IMR-90 (cell line): ENCODE measurements at regions not wholly inside any gene's neighbourhood (a gene's known extent, or its start where the extent isn't known, plus 50 kb on each side); places are given as distances from the start of the nearest gene placed in this dataset.

Experiments used
- ATAC-seq: fragments of 200-7000 bp; cut with Tn5 transposase; 2 replicates; pipeline ENCODE4 v1.9.1; 2020; ENCODE audit warnings: low read depth, mild to moderate bottlenecking, moderate library complexity
- BruUV-seq: library from RNA; stranded (reverse); fragments of 400-500 nt; replicated peaks from 2 replicates; lab custom pipeline; 2021; lab: Mats Ljungman, UMichigan
- CTCF ChIA-PET: fragments of 300-600 bp; formaldehyde crosslinking; extraction: SDS; loops from one replicate; lab custom pipeline; 2021; ENCODE audit warnings: antibody characterized with exemption; lab: Yijun Ruan, JAX
- POLR2A ChIA-PET: fragments of 300-600 bp; sonication (Branson Sonifier 250); formaldehyde crosslinking; loops from one replicate; lab custom pipeline; 2022; ENCODE audit warnings: antibody characterized with exemption; ENCODE audit not compliant: unreplicated experiment; lab: Charles Lee
- DNase-seq: peaks from one replicate; pipeline ENCODE4 v3.0.0; 2013
- H2AFZ ChIP-seq: replicated peaks from 2 replicates; pipeline ENCODE3; 2013; ENCODE audit warnings: low read length, mild to moderate bottlenecking; ENCODE audit not compliant: poor library complexity
- H2AK5ac ChIP-seq: 2 replicates; pipeline ENCODE4 v1.6.1; 2013; ENCODE audit warnings: low read depth, low read length, inconsistent platforms
- H2AK9ac ChIP-seq: replicated peaks from 2 replicates; pipeline ENCODE3; 2013; ENCODE audit warnings: mild to moderate bottlenecking, low read depth, low read length, moderate library complexity; ENCODE audit not compliant: poor library complexity
- H2BK120ac ChIP-seq: 2 replicates; pipeline ENCODE4 v1.6.1; 2013; ENCODE audit warnings: low read depth, low read length, inconsistent platforms
- H2BK15ac ChIP-seq: 3 replicates; pipeline ENCODE4 v1.6.1; 2013; ENCODE audit warnings: low read depth, low read length, inconsistent platforms
- H2BK20ac ChIP-seq: 2 replicates; pipeline ENCODE4 v1.6.1; 2013; ENCODE audit warnings: low read depth, mild to moderate bottlenecking, inconsistent platforms, low read length, moderate library complexity
- H2BK5ac ChIP-seq: 2 replicates; pipeline ENCODE4 v1.6.1; 2013; ENCODE audit warnings: mild to moderate bottlenecking, low read depth, low read length, inconsistent platforms; ENCODE audit not compliant: poor library complexity, severe bottlenecking
- H3K14ac ChIP-seq: replicated peaks from 2 replicates; pipeline ENCODE4 v1.6.1; 2013; ENCODE audit warnings: low read depth, low read length, inconsistent platforms
- H3K18ac ChIP-seq: 2 replicates; pipeline ENCODE4 v1.6.1; 2013; ENCODE audit warnings: low read depth, low read length, control low read depth
- H3K23ac ChIP-seq: 2 replicates; pipeline ENCODE4 v1.6.1; 2013; ENCODE audit warnings: low read depth, low read length, inconsistent platforms
- H3K27ac ChIP-seq: 2 replicates; pipeline ENCODE4 v1.5.1; 2013; ENCODE audit warnings: mild to moderate bottlenecking, control low read depth, low read length; ENCODE audit not compliant: insufficient read depth
- H3K27me3 ChIP-seq: 2 replicates; pipeline ENCODE4 v1.6.1; 2013; ENCODE audit warnings: low read length; ENCODE audit not compliant: control insufficient read depth, insufficient read depth
- H3K36me3 ChIP-seq: 2 replicates; pipeline ENCODE4 v1.6.1; 2013; ENCODE audit warnings: low read length, mixed read lengths; ENCODE audit not compliant: control insufficient read depth, insufficient read depth
- H3K4ac ChIP-seq: 2 replicates; pipeline ENCODE4 v1.6.1; 2013; ENCODE audit warnings: low read depth, low read length, inconsistent platforms
- H3K4me1 ChIP-seq: 2 replicates; pipeline ENCODE4 v1.6.1; 2013; ENCODE audit warnings: low read length, mixed read lengths; ENCODE audit not compliant: control insufficient read depth, insufficient read depth
- H3K4me2 ChIP-seq: 2 replicates; pipeline ENCODE4 v1.6.1; 2013; ENCODE audit warnings: low read depth, mild to moderate bottlenecking, control low read depth, low read length, moderate library complexity
- H3K4me3 ChIP-seq: 2 replicates; pipeline ENCODE4 v1.5.1; 2013; ENCODE audit warnings: low read depth, mild to moderate bottlenecking, control low read depth, low read length, moderate library complexity; ENCODE audit not compliant: insufficient read depth
- H3K56ac ChIP-seq: 2 replicates; pipeline ENCODE4 v1.6.1; 2013; ENCODE audit warnings: low read length, inconsistent platforms; ENCODE audit not compliant: insufficient read depth; ENCODE audit errors: extremely low read depth
- H3K79me1 ChIP-seq, 2 experiments: 2 replicates each; pipeline ENCODE4 v1.6.1; 2013; ENCODE audit warnings: low read length in 2 of 2, inconsistent platforms in 1 of 2, low read depth in 1 of 2
- H3K9ac ChIP-seq: 2 replicates; pipeline ENCODE4 v1.6.1; 2013; ENCODE audit warnings: low read depth, low read length, control low read depth
- H3K9me1 ChIP-seq: 2 replicates; pipeline ENCODE4 v1.6.1; 2013; ENCODE audit warnings: low read length, inconsistent platforms; ENCODE audit not compliant: insufficient read depth
- H3K9me3 ChIP-seq: 2 replicates; pipeline ENCODE4 v1.6.1; 2013; ENCODE audit warnings: low read length; ENCODE audit not compliant: control insufficient read depth, insufficient read depth
- H4K20me1 ChIP-seq: 2 replicates; pipeline ENCODE4 v1.6.1; 2013; ENCODE audit warnings: low read length, inconsistent platforms; ENCODE audit not compliant: insufficient read depth
- H4K5ac ChIP-seq: 2 replicates; pipeline ENCODE4 v1.6.1; 2013; ENCODE audit warnings: mild to moderate bottlenecking, low read depth, low read length, control low read depth
- H4K8ac ChIP-seq, 2 experiments: 2 replicates each; pipeline ENCODE4 v1.6.1; 2013; ENCODE audit warnings: low read depth in 2 of 2, low read length in 2 of 2, control low read depth in 1 of 2, inconsistent platforms in 1 of 2
- H4K91ac ChIP-seq: 2 replicates; pipeline ENCODE4 v1.6.1; 2013; ENCODE audit warnings: low read depth, low read length, inconsistent platforms; ENCODE audit not compliant: insufficient read depth
- BHLHE40 ChIP-seq: fragments of 150-350 bp; IDR thresholded peaks from 2 replicates; pipeline ENCODE4 v1.6.1; 2016; ENCODE audit warnings: mild to moderate bottlenecking, low read depth, low read length
- CEBPB ChIP-seq: IDR thresholded peaks from 2 replicates; pipeline ENCODE4 v1.6.1; 2012; ENCODE audit warnings: low read depth, low read length, improper control_type of control experiment
- CHD1 ChIP-seq: IDR thresholded peaks from 2 replicates; pipeline ENCODE4 v1.6.1; 2012; ENCODE audit warnings: low read depth, low read length, improper control_type of control experiment
- FOS ChIP-seq: fragments of 150-350 bp; IDR thresholded peaks from 2 replicates; pipeline ENCODE4 v1.6.1; 2016; ENCODE audit warnings: low read depth, low read length
- MAFK ChIP-seq: IDR thresholded peaks from 2 replicates; pipeline ENCODE4 v1.6.1; 2012; ENCODE audit warnings: low read depth, low read length, improper control_type of control experiment
- MAZ ChIP-seq: IDR thresholded peaks from 2 replicates; pipeline ENCODE4 v1.6.1; 2012; ENCODE audit warnings: low read depth, mild to moderate bottlenecking, low read length, improper control_type of control experiment, moderate library complexity, borderline replicate concordance
- MXI1 ChIP-seq: IDR thresholded peaks from 2 replicates; pipeline ENCODE4 v1.6.1; 2012; ENCODE audit warnings: low read depth, mild to moderate bottlenecking, low read length, moderate library complexity, borderline replicate concordance
- NFE2L2 ChIP-seq: fragments of 150-350 bp; IDR thresholded peaks from 2 replicates; pipeline ENCODE4 v1.6.1; 2016; ENCODE audit warnings: low read depth, mild to moderate bottlenecking, low read length
- POLR2A ChIP-seq: IDR thresholded peaks from 2 replicates; pipeline ENCODE4 v1.6.1; 2012; ENCODE audit warnings: mild to moderate bottlenecking, low read depth, low read length
- RAD21 ChIP-seq: IDR thresholded peaks from 2 replicates; pipeline ENCODE4 v1.6.1; 2012; ENCODE audit warnings: low read length, improper control_type of control experiment
- RCOR1 ChIP-seq: IDR thresholded peaks from 2 replicates; pipeline ENCODE4 v1.6.1; 2012; ENCODE audit warnings: mild to moderate bottlenecking, low read length, improper control_type of control experiment; ENCODE audit not compliant: insufficient replicate concordance
- RFX5 ChIP-seq: IDR thresholded peaks from 2 replicates; pipeline ENCODE4 v1.8.0; 2012; ENCODE audit warnings: low read depth, mild to moderate bottlenecking, low read length, moderate library complexity
- SMC3 ChIP-seq: fragments of 150-350 bp; IDR thresholded peaks from 2 replicates; pipeline ENCODE4 v1.6.1; 2016; ENCODE audit warnings: low read depth, mild to moderate bottlenecking, antibody characterized with exemption, low read length, moderate library complexity
- USF2 ChIP-seq: fragments of 150-350 bp; IDR thresholded peaks from 2 replicates; pipeline ENCODE4 v1.6.1; 2017; ENCODE audit warnings: mild to moderate bottlenecking, antibody characterized with exemption, low read length, low read depth
- WGBS, 2 experiments: methylation state at CpG; one replicate each; pipeline versions ENCODE4 v1.1.5 to v1.1.7; 2013; ENCODE audit warnings: missing lambda C conversion rate in 2 of 2; ENCODE audit not compliant: insufficient read length in 1 of 2; ENCODE audit errors: extremely low coverage in 2 of 2; 5-methylcytosine and 5-hydroxymethylcytosine counted together
- dilution Hi-C: fragments of 300-500 bp; cut with HindIII; formaldehyde crosslinking; loops from one replicate; pipeline ENCODE4 v1.14.3; 2018; ENCODE audit warnings: low sequenced_read_pairs; ENCODE audit not compliant: unreplicated experiment
- in situ Hi-C: fragments of 300-500 bp; cut with MboI; formaldehyde crosslinking; loops from 3 replicates; pipeline ENCODE4 v1.14.3; 2019; ENCODE audit warnings: low sequenced_read_pairs, inconsistent platforms, mixed read lengths
- intact Hi-C: fragments of 100-400 bp; cut with micrococcal nuclease; formaldehyde crosslinking; loops from 2 replicates; pipeline ENCODE4 v1.10.0; 2022
- TF ChIP-seq, protein P1 (sequence below): conservative IDR thresholded peaks from 2 replicates; pipeline ENCODE4 v1.5.1; 2012; ENCODE audit warnings: mild to moderate bottlenecking, low read depth, low read length, improper control_type of control experiment
- TF ChIP-seq, protein P2 (sequence below): fragments of 150-350 bp; IDR thresholded peaks from 2 replicates; pipeline ENCODE4 v1.6.1; 2016; ENCODE audit warnings: low read depth, mild to moderate bottlenecking, low read length, moderate library complexity, borderline replicate concordance

- H2BK120ac ChIP-seq, result no peak overlapping the region
- H3K4me2 ChIP-seq, result no peak overlapping the region
- CTCF ChIA-PET, result no interaction called here
- H2AK5ac ChIP-seq, result no peak overlapping the region
- H2BK15ac ChIP-seq, result no peak overlapping the region
- no peak overlapping the region for H2BK20ac ChIP-seq
- no peak overlapping the region for H2AFZ ChIP-seq
- no peak for ATAC-seq
- BruUV-seq, result no TSS peak
- no peaks in the 10 kb centered on the region for H3K9me1 ChIP-seq
- TF ChIP-seq MAFK (no peak), SMC3 (no peak), RAD21 (no peak), CHD1 (no peak), POLR2A (no peak), MAZ (no peak), RCOR1 (no peak), MXI1 (no peak), CEBPB (no peak), RFX5 (no peak), NFE2L2 (no peak), BHLHE40 (no peak), USF2 (no peak), FOS (no peak)
- TF ChIP-seq, protein P1, sequence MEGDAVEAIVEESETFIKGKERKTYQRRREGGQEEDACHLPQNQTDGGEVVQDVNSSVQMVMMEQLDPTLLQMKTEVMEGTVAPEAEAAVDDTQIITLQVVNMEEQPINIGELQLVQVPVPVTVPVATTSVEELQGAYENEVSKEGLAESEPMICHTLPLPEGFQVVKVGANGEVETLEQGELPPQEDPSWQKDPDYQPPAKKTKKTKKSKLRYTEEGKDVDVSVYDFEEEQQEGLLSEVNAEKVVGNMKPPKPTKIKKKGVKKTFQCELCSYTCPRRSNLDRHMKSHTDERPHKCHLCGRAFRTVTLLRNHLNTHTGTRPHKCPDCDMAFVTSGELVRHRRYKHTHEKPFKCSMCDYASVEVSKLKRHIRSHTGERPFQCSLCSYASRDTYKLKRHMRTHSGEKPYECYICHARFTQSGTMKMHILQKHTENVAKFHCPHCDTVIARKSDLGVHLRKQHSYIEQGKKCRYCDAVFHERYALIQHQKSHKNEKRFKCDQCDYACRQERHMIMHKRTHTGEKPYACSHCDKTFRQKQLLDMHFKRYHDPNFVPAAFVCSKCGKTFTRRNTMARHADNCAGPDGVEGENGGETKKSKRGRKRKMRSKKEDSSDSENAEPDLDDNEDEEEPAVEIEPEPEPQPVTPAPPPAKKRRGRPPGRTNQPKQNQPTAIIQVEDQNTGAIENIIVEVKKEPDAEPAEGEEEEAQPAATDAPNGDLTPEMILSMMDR, result no peak
- TF ChIP-seq, protein P2, sequence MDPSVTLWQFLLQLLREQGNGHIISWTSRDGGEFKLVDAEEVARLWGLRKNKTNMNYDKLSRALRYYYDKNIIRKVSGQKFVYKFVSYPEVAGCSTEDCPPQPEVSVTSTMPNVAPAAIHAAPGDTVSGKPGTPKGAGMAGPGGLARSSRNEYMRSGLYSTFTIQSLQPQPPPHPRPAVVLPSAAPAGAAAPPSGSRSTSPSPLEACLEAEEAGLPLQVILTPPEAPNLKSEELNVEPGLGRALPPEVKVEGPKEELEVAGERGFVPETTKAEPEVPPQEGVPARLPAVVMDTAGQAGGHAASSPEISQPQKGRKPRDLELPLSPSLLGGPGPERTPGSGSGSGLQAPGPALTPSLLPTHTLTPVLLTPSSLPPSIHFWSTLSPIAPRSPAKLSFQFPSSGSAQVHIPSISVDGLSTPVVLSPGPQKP, result no peak
- no peak overlapping the region for H4K8ac ChIP-seq
- no peaks in the 10 kb centered on the region for H3K79me1 ChIP-seq
- no peak overlapping the region for H3K14ac ChIP-seq
- H3K56ac ChIP-seq, result no peak overlapping the region
- no CpG with 5 or more reads among the region's 3 CpGs for WGBS, 2 experiments
- H3K9ac ChIP-seq, result no peak overlapping the region
- no peaks in the 10 kb centered on the region for H4K20me1 ChIP-seq
- no peak overlapping the region for H3K4ac ChIP-seq
- H3K4me3 ChIP-seq, result no peak overlapping the region
- H3K4me1 ChIP-seq, result no peaks in the 10 kb centered on the region
- POLR2A ChIA-PET, result no interaction called here
- intact Hi-C loops, result no loop called here
- peaks cover 4% of the 10 kb centered on the region; the same call in 1 of the 2 replicates for H3K9me3 ChIP-seq
- no peak overlapping the region for H3K23ac ChIP-seq
- H4K91ac ChIP-seq, result no peak overlapping the region
- no peak overlapping the region for H2BK5ac ChIP-seq
- no peak for DNase-seq
- H3K18ac ChIP-seq, result no peak overlapping the region
- no peak overlapping the region for H4K5ac ChIP-seq
- H3K27ac ChIP-seq, result no peak overlapping the region
- in situ Hi-C loops, result no loop called here
- H2AK9ac ChIP-seq, result no peak overlapping the region
- dilution Hi-C loops, result no loop called here
- H3K36me3 ChIP-seq, result no peaks in the 10 kb centered on the region
- no peaks in the 10 kb centered on the region for H3K27me3 ChIP-seq
Observed at GRCh38 chr2:56682397-56682760, 498.6 kb downstream of the CCDC85A start.
